Cardiac muscle cell (in vitro differentiated cells and primary cell): ENCODE measurements at regions not wholly inside any gene's neighbourhood (a gene's known extent, or its start where the extent isn't known, plus 50 kb on each side); places are given as distances from the start of the nearest gene placed in this dataset.

ENCODE experiments used
- DNase-seq, 2 donors: peaks; one replicate each; pipeline versions ENCODE4 v3.0.0 to v3.0.0-alpha.2; 2010 to 2017; ENCODE audit warnings: low read depth in 1 of 2, low spot score in 1 of 2
- H3K27ac ChIP-seq: fragments of 200-600 bp; sonication (generic); 2 replicates; pipeline ENCODE4 v1.5.1; 2016
- H3K27me3 ChIP-seq: fragments of 200-600 bp; sonication (generic); 2 replicates; pipeline ENCODE4 v1.6.0; 2016; ENCODE audit warnings: control low read depth
- H3K36me3 ChIP-seq: fragments of 200-600 bp; sonication (generic); 2 replicates; pipeline ENCODE4 v1.5.1; 2016; ENCODE audit warnings: control low read depth
- H3K4me1 ChIP-seq: fragments of 200-600 bp; sonication (generic); 2 replicates; pipeline ENCODE4 v1.8.1; 2017; ENCODE audit warnings: low read depth, mild to moderate bottlenecking, mixed run types
- H3K4me3 ChIP-seq: fragments of 200-600 bp; sonication (generic); 2 replicates; pipeline ENCODE4 v1.5.1; 2016; ENCODE audit warnings: mild to moderate bottlenecking
- H3K9me3 ChIP-seq: fragments of 200-600 bp; sonication (generic); 2 replicates; pipeline ENCODE4 v1.5.1; 2017; ENCODE audit warnings: low read depth, mild to moderate bottlenecking, control low read depth
- CTCF ChIP-seq: IDR thresholded peaks from 2 replicates; pipeline ENCODE4 v1.5.1; 2012; ENCODE audit warnings: low read depth, mild to moderate bottlenecking, low read length

- H3K9me3 ChIP-seq: no peaks in the 10 kb centered on the region
- no peaks in the 10 kb centered on the region for H3K27me3 ChIP-seq
- no peak for DNase-seq
- TF ChIP-seq CTCF: no peak
- no peak overlapping the region for H3K27ac ChIP-seq
- no peaks in the 10 kb centered on the region for H3K36me3 ChIP-seq
- no peak overlapping the region for H3K4me3 ChIP-seq
- no peaks in the 10 kb centered on the region for H3K4me1 ChIP-seq
Measured at GRCh38 chr12:30507576-30507975, 188.1 kb downstream of the IPO8 start.

GRCh38 chr12:30506411-30506810, 189.3 kb downstream of the IPO8 start:
- Histone ChIP-seq H3K9me3 (no peaks in the 10 kb centered on the region), H3K4me1 (no peaks in the 10 kb centered on the region), H3K4me3 (no peak overlapping the region), H3K27ac (no peak overlapping the region), H3K36me3 (no peaks in the 10 kb centered on the region), H3K27me3 (no peaks in the 10 kb centered on the region)
- DNase-seq: no peak
- no peak for TF ChIP-seq CTCF

- TF ChIP-seq CTCF: no peak
- no peaks in the 10 kb centered on the region for H3K27me3 ChIP-seq
- no peak for DNase-seq
- no peaks in the 10 kb centered on the region for H3K4me1 ChIP-seq
- H3K9me3 ChIP-seq: no peaks in the 10 kb centered on the region
- no peak overlapping the region for H3K27ac ChIP-seq
- no peak overlapping the region for H3K4me3 ChIP-seq
- H3K36me3 ChIP-seq: no peaks in the 10 kb centered on the region
Measured at GRCh38 chr12:30501718-30502117, 194.0 kb downstream of the IPO8 start.

- no peak for TF ChIP-seq CTCF
- no peaks in the 10 kb centered on the region for H3K36me3 ChIP-seq
- no peaks in the 10 kb centered on the region for H3K27me3 ChIP-seq
- H3K4me3 ChIP-seq: no peak overlapping the region
- no peaks in the 10 kb centered on the region for H3K9me3 ChIP-seq
- no peak overlapping the region for H3K27ac ChIP-seq
- no peak for DNase-seq
- no peaks in the 10 kb centered on the region for H3K4me1 ChIP-seq
Measured at GRCh38 chr12:30500532-30500931, 195.1 kb downstream of the IPO8 start.

GRCh38 chr12:30485230-30485890, 210.3 kb downstream of the IPO8 start:
- no peak for DNase-seq
- H3K9me3 ChIP-seq: no peaks in the 10 kb centered on the region
- no peaks in the 10 kb centered on the region for H3K36me3 ChIP-seq
- H3K4me3 ChIP-seq: no peak overlapping the region
- H3K27me3 ChIP-seq: no peaks in the 10 kb centered on the region
- H3K4me1 ChIP-seq: no peaks in the 10 kb centered on the region
- TF ChIP-seq CTCF: no peak
- no peak overlapping the region for H3K27ac ChIP-seq

- H3K27me3 ChIP-seq: no peaks in the 10 kb centered on the region
- H3K9me3 ChIP-seq: no peaks in the 10 kb centered on the region
- no peak for DNase-seq
- no peak overlapping the region for H3K27ac ChIP-seq
- TF ChIP-seq CTCF: no peak
- no peaks in the 10 kb centered on the region for H3K36me3 ChIP-seq
- H3K4me1 ChIP-seq: no peaks in the 10 kb centered on the region
- H3K4me3 ChIP-seq: no peak overlapping the region
Measured at GRCh38 chr12:30484658-30485057, 211.0 kb downstream of the IPO8 start.
